Motor neuron (in vitro differentiated cells): ENCODE measurements at regions not wholly inside any gene's neighbourhood (a gene's known extent, or its start where the extent isn't known, plus 50 kb on each side); places are given as distances from the start of the nearest gene placed in this dataset.
A peak's percentile ranks its signal among the peaks of the same experiment; 100 is the strongest.

Experiments
- ATAC-seq, 8 experiments: fragments of 200-7000 bp; cut with Tn5 transposase; replicated peaks in 6 of 8; 2 replicates each; pipeline ENCODE4 v1.8.0; 2021; ENCODE audit warnings: mild to moderate bottlenecking in 8 of 8, moderate library complexity in 8 of 8
- H3K27ac ChIP-seq, 2 donors: fragments of 250-450 bp; sonication (Bioruptor Pico); 2 replicates each; pipeline ENCODE4 v1.9.0; 2021; ENCODE audit warnings: antibody characterized with exemption in 2 of 2, mild to moderate bottlenecking in 2 of 2, moderate library complexity in 1 of 2
- H3K4me1 ChIP-seq, 2 donors: fragments of 250-450 bp; sonication (Bioruptor Pico); replicated peaks in 1 of 2; 2 replicates each; pipeline ENCODE4 v1.6.1; 2021; ENCODE audit warnings: antibody characterized with exemption in 2 of 2, mild to moderate bottlenecking in 2 of 2, moderate library complexity in 1 of 2
- H3K4me3 ChIP-seq, 5 donors: fragments of 250-450 bp; sonication (Bioruptor Pico); 2 replicates each; pipeline ENCODE4 v1.9.0; 2021; ENCODE audit warnings: antibody characterized with exemption in 5 of 5, mild to moderate bottlenecking in 5 of 5, moderate library complexity in 4 of 5
- WGBS, 10 experiments: fragments of 450-650 bp; shearing (Covaris generic); methylation state at CpG; one replicate each; pipeline ENCODE4 v1.0.0; 2022; 5-methylcytosine and 5-hydroxymethylcytosine counted together
- in situ Hi-C, 9 experiments: fragments of 400-800 bp; cut with MboI; loops; one replicate each; pipeline ENCODE4 v1.15.0; 2021; ENCODE audit warnings: low sequenced_read_pairs in 9 of 9, low pct_unique_long_range_greater_than_20kb in 2 of 9; ENCODE audit not compliant: unreplicated experiment in 9 of 9

DNA sequence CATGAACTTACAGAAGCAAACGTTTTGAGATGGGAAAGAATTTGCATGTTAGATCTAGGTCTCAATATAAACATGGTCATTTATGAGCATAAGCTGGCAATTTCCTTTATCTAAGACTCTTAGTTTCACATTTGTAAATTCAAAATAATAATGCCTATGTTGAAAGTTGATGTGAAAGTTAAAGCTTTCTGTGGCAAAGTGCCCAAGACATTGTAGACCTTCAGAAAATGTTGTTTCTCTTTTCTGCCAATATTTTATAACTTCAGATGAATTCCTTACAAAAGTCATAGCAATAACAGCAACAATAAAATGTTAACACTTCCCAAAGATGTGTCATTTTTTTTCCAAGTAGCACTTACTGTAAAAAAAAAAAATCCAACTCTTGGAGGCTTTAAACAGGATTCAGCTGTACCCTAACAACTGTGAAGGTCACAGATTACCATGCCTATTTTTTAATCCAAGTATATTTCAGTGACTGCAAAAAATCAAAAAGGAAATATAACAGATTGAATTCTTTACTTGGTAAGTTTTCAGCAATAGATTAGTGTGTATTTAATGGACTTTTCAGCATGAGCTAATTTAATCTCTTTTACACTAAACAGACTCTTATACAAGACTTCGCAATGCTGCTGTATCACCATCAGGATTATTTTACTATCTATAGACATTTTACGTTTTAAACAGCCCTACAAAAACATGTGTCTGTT, 206.5 kb upstream of the PDE5A start:
- Histone ChIP-seq H3K27ac (no peak overlapping the region), H3K4me1 (no peaks in the 10 kb centered on the region), H3K4me3 (no peak overlapping the region)
- no peak for ATAC-seq
- 0 to 92% (median 43%) methylated on average over 1 to 3 of the region's 3 CpGs for WGBS, 10 experiments
- in situ Hi-C loops, result no loop called here

DNA sequence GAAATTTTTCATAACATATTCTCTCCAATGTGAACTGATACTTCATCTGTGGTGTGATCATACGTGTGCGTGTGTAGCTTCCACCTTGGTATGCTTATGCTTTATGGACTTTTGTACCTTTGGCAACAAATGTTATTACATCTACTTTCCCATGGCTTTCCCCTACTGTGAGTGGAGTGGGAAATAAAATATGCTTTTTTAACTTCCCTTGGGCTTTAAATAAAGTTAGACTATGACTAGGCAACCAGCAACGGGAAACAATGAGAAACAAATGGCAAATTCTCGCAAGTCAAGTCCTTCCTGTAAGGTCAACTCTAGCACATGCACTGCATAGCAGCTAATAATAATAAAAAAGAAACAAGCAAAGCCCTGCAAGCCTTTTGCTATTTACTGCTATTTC, 205.0 kb upstream of the PDE5A start:
- in situ Hi-C loops, result no loop called here
- no peak overlapping the region for H3K27ac ChIP-seq
- WGBS, 10 experiments, result 21 to 100% (median 78%) methylated on average over 1 to 4 of the region's 4 CpGs; no CpG with 5 or more reads in 2 of the 10 experiments

DNA sequence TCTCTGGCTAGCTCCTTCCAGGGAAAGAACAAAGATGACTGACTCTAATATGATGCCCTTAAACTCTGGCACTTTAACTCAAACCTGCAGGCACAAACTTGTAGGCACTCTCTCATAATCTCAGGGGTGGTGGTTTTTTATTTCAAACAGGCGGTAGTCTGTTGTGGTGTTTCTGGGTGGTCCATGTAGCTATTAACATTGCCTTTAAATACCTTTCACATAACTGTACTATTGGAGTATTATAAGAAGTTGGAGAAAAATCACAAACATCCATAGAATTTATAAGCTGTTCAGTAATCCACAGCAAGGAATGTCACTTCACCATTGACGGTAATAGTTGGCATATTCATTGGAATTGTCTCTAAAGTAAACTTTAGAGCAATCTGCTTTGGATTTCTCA, 204.2 kb upstream of the PDE5A start:
- Histone ChIP-seq H3K4me3 (no peak overlapping the region), H3K27ac (no peak overlapping the region), H3K4me1 (no peaks in the 10 kb centered on the region)
- in situ Hi-C loops, result no loop called here
- ATAC-seq, result peak in 1 of 8 experiments; percentile 36
- WGBS, 10 experiments, result 11 to 100% (median 80%) methylated on average over 1 to 2 of the region's 2 CpGs; no CpG with 5 or more reads in 1 of the 10 experiments

More for the DNA sequence above, 205.0 kb upstream of the PDE5A start:
- no peak for ATAC-seq
- Histone ChIP-seq H3K4me3 (no peak overlapping the region), H3K4me1 (no peaks in the 10 kb centered on the region)

DNA sequence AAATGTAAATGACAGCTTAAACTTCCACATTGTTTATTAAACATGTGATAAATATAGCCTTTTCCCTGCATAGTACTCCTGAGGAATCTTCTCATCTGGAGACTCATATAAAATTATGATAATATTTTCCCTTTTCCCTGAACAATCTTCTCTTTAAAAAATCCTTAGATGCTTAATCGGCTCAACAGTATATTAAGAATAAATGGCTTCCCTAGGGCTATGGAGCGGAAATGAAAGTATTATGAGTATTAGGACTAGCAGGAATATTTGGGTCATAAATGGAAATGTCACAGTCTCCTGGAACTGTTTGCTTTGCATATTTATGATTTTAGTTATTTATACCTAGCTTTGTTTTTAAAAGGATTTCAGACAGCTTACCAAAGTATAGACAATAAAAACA, 200.7 kb upstream of the PDE5A start:
- WGBS, 10 experiments, result 5 to 100% (median 92%) methylated on average over 1 to 2 of the region's 2 CpGs; no CpG with 5 or more reads in 1 of the 10 experiments
- no peak for ATAC-seq
- H3K4me1 ChIP-seq, result no peaks in the 10 kb centered on the region
- no peak overlapping the region for H3K4me3 ChIP-seq
- no peak overlapping the region for H3K27ac ChIP-seq
- in situ Hi-C loops, result no loop called here

DNA sequence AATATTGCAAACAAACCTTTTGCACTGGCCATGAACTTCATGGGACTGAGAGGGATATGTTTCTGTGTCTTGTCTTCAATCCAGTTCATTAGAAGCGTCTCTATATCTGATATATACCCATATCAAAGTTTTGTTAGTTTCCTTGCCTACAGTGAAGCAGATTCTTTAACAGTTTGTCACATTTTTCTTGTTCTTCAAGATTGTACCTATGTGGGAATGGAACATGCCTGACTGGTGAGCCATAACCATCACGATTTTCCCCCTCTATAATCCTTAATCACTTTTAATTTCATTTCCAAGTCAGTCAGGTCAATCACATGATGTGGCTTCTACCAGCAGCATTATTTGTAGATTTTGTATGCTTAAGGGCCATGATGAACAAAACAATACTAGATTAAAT, 197.1 kb upstream of the PDE5A start:
- Histone ChIP-seq H3K27ac (no peak overlapping the region), H3K4me3 (no peak overlapping the region), H3K4me1 (no peaks in the 10 kb centered on the region)
- in situ Hi-C loops, result no loop called here
- no peak for ATAC-seq
- 0 to 96% (median 71%) methylated on average over 1 to 2 of the region's 2 CpGs for WGBS, 10 experiments

DNA sequence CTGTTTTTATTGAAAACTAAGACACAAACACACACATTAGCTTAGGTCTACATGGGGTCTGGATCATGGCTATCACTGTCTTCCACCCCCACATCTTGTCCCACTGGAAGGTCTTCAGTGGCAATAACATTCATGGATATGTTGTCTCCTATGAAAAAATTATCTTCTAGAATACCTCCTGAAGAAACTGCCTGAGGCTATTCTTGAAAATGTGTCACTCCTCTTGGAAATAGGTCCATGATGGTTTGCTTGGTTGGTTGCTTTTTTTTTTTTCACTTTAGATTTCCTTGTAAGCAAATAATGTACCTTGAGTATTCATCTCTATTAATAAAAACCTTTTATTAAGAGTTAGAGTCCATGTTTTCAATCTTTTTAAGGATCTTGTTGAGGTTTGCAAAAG, 195.3 kb upstream of the PDE5A start:
- in situ Hi-C loops, result no loop called here

DNA sequence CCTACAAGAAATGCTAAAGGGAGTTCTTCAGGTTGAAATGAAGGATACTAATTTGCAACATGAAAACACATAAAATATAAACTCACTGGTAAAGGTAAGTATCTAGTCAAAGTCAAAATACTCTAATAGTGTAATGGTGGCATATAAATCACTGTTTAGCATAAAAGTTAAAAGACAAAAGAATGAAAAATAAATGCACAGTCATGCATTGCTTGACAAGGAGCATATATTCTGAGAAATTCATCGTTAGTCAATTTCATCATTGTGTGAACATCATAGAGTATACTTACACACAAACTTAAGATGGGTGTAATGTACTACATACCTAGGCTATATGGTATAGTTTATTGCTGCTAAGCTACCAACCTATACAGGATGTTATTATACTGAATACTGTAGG, 194.4 kb upstream of the PDE5A start:
- in situ Hi-C loops, result no loop called here
- no peak overlapping the region for H3K27ac ChIP-seq
- 0 to 100% (median 86%) methylated on average over 1 of the region's 1 CpG; no CpG with 5 or more reads in 3 of the 10 experiments for WGBS, 10 experiments
- ATAC-seq, result no peak
- H3K4me1 ChIP-seq, result no peaks in the 10 kb centered on the region
- H3K4me3 ChIP-seq, result no peak overlapping the region

More for the DNA sequence above, 195.3 kb upstream of the PDE5A start:
- no peaks in the 10 kb centered on the region for H3K4me1 ChIP-seq
- H3K27ac ChIP-seq, result no peak overlapping the region
- H3K4me3 ChIP-seq, result no peak overlapping the region
- ATAC-seq, result no peak

DNA sequence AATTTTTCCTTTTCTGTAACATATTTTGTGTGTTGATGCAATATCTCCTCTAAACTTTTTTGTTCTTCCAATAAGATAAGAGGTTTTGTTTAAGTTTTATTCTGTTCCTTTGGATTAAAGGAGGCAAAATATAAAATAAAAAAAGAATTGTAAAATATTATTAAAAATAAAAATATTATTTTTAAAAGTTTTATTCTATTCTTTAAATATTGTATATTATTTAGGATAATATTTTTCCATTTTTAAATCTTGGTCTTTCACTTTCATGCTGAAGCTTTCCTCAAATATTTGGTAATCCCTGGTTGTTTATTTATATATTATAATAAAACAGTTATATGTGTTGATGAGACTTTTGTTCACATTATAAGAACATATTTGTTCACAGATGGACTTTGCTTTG, 187.9 kb upstream of the PDE5A start:
- Histone ChIP-seq H3K27ac (no peak overlapping the region), H3K4me1 (no peaks in the 10 kb centered on the region), H3K4me3 (no peak overlapping the region)
- in situ Hi-C loops, result no loop called here
- ATAC-seq, result no peak

DNA sequence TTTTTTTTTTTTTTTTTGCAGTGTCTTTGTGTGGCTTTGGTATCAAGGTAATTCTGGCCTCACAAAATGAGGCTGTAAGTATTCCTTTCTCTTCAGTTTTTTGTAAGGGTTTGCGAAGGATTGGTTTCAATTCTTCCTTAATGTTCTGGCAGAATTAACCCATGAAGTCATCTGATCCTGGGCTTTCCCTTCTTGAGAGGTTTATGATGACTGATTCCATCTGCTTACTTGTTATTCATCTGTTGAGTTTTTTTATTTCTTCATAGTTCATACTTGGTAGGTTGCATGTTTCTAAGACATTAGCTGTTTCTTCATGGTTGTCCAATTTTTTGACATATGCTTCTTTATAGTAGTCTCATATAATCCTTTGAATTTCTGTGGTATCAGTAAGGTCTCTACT, 181.4 kb upstream of the PDE5A start:
- ATAC-seq, result no peak
- Histone ChIP-seq H3K27ac (no peak overlapping the region), H3K4me3 (no peak overlapping the region), H3K4me1 (no peaks in the 10 kb centered on the region)
- in situ Hi-C loops, result no loop called here
- 0 to 100% (median 44%) methylated on average over 1 of the region's 1 CpG; no CpG with 5 or more reads in 3 of the 10 experiments for WGBS, 10 experiments

DNA sequence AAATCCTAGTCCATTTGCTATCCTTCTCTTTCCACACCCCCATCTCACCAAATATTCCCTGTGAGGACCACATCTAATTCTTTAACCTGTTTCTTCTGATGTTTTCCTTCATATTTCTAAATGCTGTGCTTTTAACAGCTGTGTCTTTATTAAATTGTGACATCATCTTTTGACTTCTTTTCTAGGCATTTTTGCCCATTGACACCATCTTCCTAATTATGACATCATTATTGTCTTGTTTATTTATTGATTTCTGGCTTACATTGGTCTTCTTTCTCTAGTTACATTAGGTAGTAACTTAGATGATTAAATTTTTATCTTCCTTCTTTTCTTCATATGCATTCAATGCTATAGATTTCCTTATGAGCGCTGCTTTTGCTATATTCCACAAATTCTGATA, 175.8 kb upstream of the PDE5A start:
- no peak for ATAC-seq
- Histone ChIP-seq H3K4me3 (no peak overlapping the region), H3K27ac (no peak overlapping the region), H3K4me1 (no peaks in the 10 kb centered on the region)
- in situ Hi-C loops, result no loop called here
- 35 to 100% (median 90%) methylated on average over 1 of the region's 1 CpG; no CpG with 5 or more reads in 1 of the 10 experiments for WGBS, 10 experiments

DNA sequence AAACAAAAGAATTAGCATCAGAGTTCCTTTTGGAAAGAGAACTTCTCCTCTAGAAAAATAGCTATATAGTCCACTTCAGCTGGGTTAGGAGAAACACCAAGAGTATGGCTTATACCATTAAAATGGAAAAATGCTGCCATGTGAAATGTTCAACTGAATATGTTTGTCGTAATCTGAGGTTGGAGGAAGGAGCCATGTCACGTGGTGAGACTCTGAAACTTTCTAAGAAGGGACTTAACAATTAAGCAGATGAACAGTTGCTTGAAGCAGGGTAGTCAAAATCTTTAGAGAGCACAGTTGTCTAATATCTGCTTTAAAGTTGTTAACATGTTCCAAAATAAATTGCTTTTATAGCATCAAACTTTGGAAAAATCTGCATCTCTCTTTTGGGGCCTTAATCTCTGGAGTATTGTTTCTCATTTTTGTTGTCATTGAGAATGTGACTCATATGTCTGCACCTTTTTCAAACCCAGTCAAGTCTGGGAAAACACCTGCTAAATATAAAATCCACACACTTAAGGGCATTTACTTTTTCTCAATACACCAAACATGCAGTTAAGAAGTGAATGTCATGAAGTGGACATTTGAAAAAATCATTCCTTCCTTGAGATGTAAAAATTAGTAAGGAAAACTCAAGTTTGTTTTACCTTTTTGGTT, 168.8 kb upstream of the PDE5A start:
- in situ Hi-C loops, result loop anchor here in 1 of 9 experiments (25.0 kb wide), 1 partner anchor 160 kb away; the partner anchor contains the start of gene PDE5A
- no peaks in the 10 kb centered on the region for H3K4me1 ChIP-seq
- no peak overlapping the region for H3K27ac ChIP-seq
- no peak for ATAC-seq
- WGBS, 10 experiments, result 0 to 94% (median 72%) methylated on average over 1 to 2 of the region's 2 CpGs; no CpG with 5 or more reads in 1 of the 10 experiments
- no peak overlapping the region for H3K4me3 ChIP-seq

DNA sequence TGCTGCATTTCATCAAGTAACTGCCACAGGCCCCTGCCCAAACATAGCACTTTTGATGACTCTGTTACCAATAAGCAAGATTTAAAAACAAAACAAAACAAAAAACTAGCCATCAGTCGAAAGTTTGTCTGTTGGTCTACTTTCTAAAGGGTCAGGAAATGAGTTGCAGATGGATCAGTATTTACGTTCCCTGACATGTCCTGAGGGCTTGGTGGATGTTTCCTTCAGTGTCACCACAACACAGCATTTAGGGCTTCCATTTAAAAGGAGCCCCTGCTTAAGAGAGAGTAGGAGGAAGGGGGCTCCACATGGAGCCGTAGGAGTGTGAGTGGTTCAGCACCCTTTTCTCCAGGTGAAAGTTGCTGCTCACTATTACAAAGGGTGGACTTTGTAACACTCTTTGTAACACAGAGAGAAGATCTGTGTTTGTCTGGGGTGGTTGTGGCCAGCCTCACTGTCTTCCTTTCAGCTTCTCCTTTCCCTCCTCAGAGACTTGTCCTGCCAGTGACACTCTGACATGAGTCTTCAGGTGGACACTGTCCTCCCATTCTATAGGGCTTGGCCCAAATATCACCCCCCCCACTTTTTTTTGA, 167.5 kb upstream of the PDE5A start:
- Histone ChIP-seq H3K27ac (no peak overlapping the region), H3K4me3 (no peak overlapping the region), H3K4me1 (no peaks in the 10 kb centered on the region)
- 0 to 100% (median 80%) methylated on average over 1 to 3 of the region's 3 CpGs; no CpG with 5 or more reads in 1 of the 10 experiments for WGBS, 10 experiments
- in situ Hi-C loops, result loop anchor here in 1 of 9 experiments (25.0 kb wide), 1 partner anchor 159 kb away; the partner anchor contains the start of gene PDE5A
- ATAC-seq, result no peak

DNA sequence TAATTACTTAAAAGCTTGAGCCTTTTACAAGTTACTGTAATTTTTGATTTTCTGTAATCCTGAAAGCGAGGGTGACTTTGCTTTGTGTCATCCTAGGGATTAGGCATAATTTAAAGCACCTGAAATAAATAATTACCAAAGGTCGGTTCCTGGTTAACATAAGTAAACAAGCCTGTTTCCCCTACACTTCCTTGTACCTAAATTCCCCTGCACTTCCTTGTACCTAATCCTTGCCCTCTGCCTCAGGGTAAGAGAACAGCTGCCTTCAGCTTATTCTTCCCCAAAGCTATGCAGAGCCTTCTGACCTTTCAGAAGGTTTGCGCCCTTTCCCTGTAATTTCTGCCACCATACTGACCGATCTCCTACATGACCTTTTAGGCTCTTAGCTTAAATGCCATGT, 166.1 kb upstream of the PDE5A start:
- Histone ChIP-seq H3K4me3 (no peak overlapping the region), H3K4me1 (no peaks in the 10 kb centered on the region), H3K27ac (no peak overlapping the region)
- WGBS, 10 experiments, result 58 to 100% (median 74%) methylated on average over 1 to 4 of the region's 4 CpGs; no CpG with 5 or more reads in 4 of the 10 experiments
- in situ Hi-C loops, result loop anchor here in 1 of 9 experiments (25.0 kb wide), 1 partner anchor 157 kb away; the partner anchor contains the start of gene PDE5A
- ATAC-seq, result no peak
